HL-60 (cell line): ENCODE measurements at regions not wholly inside any gene's neighbourhood (a gene's known extent, or its start where the extent isn't known, plus 50 kb on each side); places are given as distances from the start of the nearest gene placed in this dataset.

Source experiments
- GABPA ChIP-seq: IDR thresholded peaks from 2 replicates; pipeline ENCODE4 v1.6.1; 2012; ENCODE audit warnings: low read depth
- POLR2AphosphoS5 ChIP-seq: IDR thresholded peaks from 2 replicates; pipeline ENCODE4 v1.6.1; 2012; ENCODE audit warnings: low read depth
- SPI1 ChIP-seq: IDR thresholded peaks from 2 replicates; pipeline ENCODE4 v1.6.1; 2012; ENCODE audit warnings: low read depth, mild to moderate bottlenecking, borderline replicate concordance
- TF ChIP-seq, protein P1 (sequence below): IDR thresholded peaks from one replicate; pipeline ENCODE4 v1.5.1; 2011; ENCODE audit warnings: low read length, control low read depth, inconsistent platforms; ENCODE audit not compliant: insufficient read depth
- TF ChIP-seq, protein P2 (sequence below): IDR thresholded peaks from 2 replicates; pipeline ENCODE4 v1.6.1; 2012; ENCODE audit warnings: low read depth; ENCODE audit not compliant: insufficient replicate concordance

DNA sequence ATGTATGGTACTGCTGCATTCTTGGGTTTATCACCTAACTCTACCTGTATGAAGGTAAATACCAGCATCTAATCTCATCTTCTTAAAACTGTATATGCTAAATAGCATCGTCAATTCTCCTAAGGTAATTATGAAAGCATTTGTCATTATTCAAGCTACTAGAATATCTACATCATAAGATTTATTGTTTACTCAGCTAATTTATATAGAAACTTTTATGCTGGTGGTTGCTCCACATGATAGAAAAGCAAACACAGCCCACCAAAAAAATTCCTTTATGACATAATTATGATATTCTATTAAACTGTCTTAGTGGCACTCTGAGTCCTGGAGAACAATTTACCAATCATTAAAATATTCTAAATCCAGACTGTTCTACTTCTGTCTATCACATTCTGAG, 1226.1 kb upstream of the NRXN1 start:
- TF ChIP-seq, protein P1, sequence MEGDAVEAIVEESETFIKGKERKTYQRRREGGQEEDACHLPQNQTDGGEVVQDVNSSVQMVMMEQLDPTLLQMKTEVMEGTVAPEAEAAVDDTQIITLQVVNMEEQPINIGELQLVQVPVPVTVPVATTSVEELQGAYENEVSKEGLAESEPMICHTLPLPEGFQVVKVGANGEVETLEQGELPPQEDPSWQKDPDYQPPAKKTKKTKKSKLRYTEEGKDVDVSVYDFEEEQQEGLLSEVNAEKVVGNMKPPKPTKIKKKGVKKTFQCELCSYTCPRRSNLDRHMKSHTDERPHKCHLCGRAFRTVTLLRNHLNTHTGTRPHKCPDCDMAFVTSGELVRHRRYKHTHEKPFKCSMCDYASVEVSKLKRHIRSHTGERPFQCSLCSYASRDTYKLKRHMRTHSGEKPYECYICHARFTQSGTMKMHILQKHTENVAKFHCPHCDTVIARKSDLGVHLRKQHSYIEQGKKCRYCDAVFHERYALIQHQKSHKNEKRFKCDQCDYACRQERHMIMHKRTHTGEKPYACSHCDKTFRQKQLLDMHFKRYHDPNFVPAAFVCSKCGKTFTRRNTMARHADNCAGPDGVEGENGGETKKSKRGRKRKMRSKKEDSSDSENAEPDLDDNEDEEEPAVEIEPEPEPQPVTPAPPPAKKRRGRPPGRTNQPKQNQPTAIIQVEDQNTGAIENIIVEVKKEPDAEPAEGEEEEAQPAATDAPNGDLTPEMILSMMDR, result no peak
- TF ChIP-seq, protein P2, sequence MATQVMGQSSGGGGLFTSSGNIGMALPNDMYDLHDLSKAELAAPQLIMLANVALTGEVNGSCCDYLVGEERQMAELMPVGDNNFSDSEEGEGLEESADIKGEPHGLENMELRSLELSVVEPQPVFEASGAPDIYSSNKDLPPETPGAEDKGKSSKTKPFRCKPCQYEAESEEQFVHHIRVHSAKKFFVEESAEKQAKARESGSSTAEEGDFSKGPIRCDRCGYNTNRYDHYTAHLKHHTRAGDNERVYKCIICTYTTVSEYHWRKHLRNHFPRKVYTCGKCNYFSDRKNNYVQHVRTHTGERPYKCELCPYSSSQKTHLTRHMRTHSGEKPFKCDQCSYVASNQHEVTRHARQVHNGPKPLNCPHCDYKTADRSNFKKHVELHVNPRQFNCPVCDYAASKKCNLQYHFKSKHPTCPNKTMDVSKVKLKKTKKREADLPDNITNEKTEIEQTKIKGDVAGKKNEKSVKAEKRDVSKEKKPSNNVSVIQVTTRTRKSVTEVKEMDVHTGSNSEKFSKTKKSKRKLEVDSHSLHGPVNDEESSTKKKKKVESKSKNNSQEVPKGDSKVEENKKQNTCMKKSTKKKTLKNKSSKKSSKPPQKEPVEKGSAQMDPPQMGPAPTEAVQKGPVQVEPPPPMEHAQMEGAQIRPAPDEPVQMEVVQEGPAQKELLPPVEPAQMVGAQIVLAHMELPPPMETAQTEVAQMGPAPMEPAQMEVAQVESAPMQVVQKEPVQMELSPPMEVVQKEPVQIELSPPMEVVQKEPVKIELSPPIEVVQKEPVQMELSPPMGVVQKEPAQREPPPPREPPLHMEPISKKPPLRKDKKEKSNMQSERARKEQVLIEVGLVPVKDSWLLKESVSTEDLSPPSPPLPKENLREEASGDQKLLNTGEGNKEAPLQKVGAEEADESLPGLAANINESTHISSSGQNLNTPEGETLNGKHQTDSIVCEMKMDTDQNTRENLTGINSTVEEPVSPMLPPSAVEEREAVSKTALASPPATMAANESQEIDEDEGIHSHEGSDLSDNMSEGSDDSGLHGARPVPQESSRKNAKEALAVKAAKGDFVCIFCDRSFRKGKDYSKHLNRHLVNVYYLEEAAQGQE, result no peak
- TF ChIP-seq POLR2AphosphoS5 (no peak), SPI1 (no peak), GABPA (no peak)
